DND-41 (cell line): ENCODE measurements at regions not wholly inside any gene's neighbourhood (a gene's known extent, or its start where the extent isn't known, plus 50 kb on each side); places are given as distances from the start of the nearest gene placed in this dataset.

Experiments used
- CTCF ChIP-seq: IDR thresholded peaks from 2 replicates; pipeline ENCODE4 v1.5.1; 2012; ENCODE audit warnings: borderline replicate concordance, low read length, moderate library complexity, mild to moderate bottlenecking; ENCODE audit not compliant: poor library complexity, severe bottlenecking; ENCODE audit errors: extremely low read depth
- EZH2 ChIP-seq: IDR thresholded peaks from 3 replicates; pipeline ENCODE4 v1.6.1; 2012; ENCODE audit warnings: borderline replicate concordance, low read depth, mild to moderate bottlenecking, moderate library complexity, low read length, inconsistent platforms; ENCODE audit not compliant: severe bottlenecking

- no peak for TF ChIP-seq CTCF
- no peak for TF ChIP-seq EZH2
Observed at GRCh38 chr5:115686051-115686737, 60.4 kb upstream of the TMED7 start.
